Breast epithelium (tissue), 4 donors: ENCODE measurements at regions not wholly inside any gene's neighbourhood (a gene's known extent, or its start where the extent isn't known, plus 50 kb on each side); places are given as distances from the start of the nearest gene placed in this dataset.

ENCODE experiments used
- DNase-seq, 2 donors: peaks; one replicate each; pipeline ENCODE4 v3.0.0-alpha.2; 2019; ENCODE audit warnings: low spot score in 2 of 2
- H3K27ac ChIP-seq, 2 donors: fragments of 200-600 bp; sonication (generic) in 1 of 2; one replicate each; pipeline ENCODE4 v1.5.1; 2016 to 2019; ENCODE audit warnings: mild to moderate bottlenecking in 1 of 2
- H3K27me3 ChIP-seq, 2 donors: fragments of 200-600 bp; sonication (generic) in 1 of 2; one replicate each; pipeline versions ENCODE4 v1.5.1 to v1.6.0; 2017 to 2019; ENCODE audit warnings: control low read depth in 1 of 2, mild to moderate bottlenecking in 1 of 2
- H3K36me3 ChIP-seq: fragments of 200-600 bp; one replicate; pipeline ENCODE4 v1.5.1; 2019
- H3K4me1 ChIP-seq, 2 donors: fragments of 200-600 bp; sonication (generic); one replicate each; pipeline ENCODE4 v1.5.1; 2016 to 2019; ENCODE audit warnings: control low read depth in 1 of 2
- H3K4me3 ChIP-seq, 3 donors: fragments of 200-600 bp; sonication (generic); 1 replicate in 2 of 3; 2 replicates in 1 of 3; pipeline ENCODE4 v1.5.1; 2016 to 2019; ENCODE audit warnings: mild to moderate bottlenecking in 3 of 3, moderate library complexity in 2 of 3
- H3K9me3 ChIP-seq, 2 donors: fragments of 200-600 bp; sonication (generic) in 1 of 2; one replicate each; pipeline ENCODE4 v1.5.1; 2016 to 2019; ENCODE audit warnings: control low read depth in 1 of 2
- POLR2A ChIP-seq: fragments of 450-650 bp; IDR thresholded peaks from one replicate; pipeline ENCODE4 v1.6.1; 2016; ENCODE audit warnings: antibody characterized with exemption, mild to moderate bottlenecking, moderate library complexity
- POLR2AphosphoS5 ChIP-seq, 3 donors: sonication (generic); formaldehyde crosslinking; IDR thresholded peaks; one replicate each; pipeline ENCODE4 v1.6.1; 2017; ENCODE audit warnings: antibody characterized with exemption in 3 of 3
- intact Hi-C: fragments of 100-400 bp; cut with DNase I; formaldehyde crosslinking; loops from one replicate; pipeline ENCODE4 v1.15.1; 2023; ENCODE audit warnings: low total_unique reads
- TF ChIP-seq, protein P1 (sequence below), 3 donors: fragments of 450-650 bp; IDR thresholded peaks; one replicate each; pipeline ENCODE4 v1.5.1; 2016 to 2017; ENCODE audit warnings: antibody characterized with exemption in 3 of 3, mild to moderate bottlenecking in 3 of 3, moderate library complexity in 3 of 3

DNA sequence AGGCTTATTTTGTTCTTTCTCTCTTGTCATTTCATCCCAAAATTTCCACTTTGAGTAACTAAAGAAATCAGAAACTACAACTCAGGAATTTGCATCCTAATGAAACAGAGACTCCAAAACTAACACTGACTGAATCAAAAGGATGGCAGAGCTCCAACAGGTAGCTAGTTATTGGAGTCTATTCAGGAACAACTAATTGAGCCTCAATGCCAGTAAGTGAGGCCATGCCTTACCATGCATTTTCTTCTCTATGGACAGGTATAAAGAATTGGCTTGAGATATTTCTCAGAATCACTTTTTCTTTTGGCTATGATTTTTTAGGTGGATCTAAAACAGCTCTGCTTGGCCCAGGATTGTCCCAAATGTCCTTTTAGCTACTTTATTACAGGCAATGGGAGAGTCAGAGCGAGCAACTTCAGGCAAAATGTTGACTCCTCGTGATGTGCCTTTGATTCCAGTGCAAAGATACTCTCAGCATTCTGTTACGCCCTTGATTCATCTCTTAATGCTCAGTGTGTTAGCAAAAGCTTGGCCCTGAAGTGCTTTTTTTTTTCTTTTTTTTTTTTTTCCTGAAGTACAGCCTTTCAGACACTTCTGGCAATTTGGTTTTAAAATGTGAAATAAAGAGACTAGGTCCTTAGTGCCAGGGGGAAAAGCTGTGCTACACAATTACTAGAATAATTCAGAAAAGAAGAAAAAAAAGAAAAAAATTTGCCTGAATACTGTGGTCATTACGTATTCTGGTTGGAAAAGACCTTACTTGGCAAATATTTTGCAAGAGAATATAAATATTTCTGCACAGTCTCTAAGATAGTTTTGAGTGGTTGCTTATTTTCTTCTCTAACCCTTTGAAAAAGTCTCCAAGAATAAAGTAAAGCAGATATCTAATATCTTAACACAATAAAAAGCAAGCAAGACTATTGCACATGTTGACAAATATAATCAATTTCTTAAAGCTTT, 423.7 kb downstream of the ANXA1 start:
- Histone ChIP-seq H3K4me1 (no peaks in the 10 kb centered on the region), H3K9me3 (no peaks in the 10 kb centered on the region), H3K27ac (no peak overlapping the region), H3K27me3 (no peaks in the 10 kb centered on the region), H3K36me3 (no peaks in the 10 kb centered on the region), H3K4me3 (no peak overlapping the region)
- no peak for TF ChIP-seq POLR2A
- no peak for DNase-seq
- intact Hi-C loops: no loop called here

DNA sequence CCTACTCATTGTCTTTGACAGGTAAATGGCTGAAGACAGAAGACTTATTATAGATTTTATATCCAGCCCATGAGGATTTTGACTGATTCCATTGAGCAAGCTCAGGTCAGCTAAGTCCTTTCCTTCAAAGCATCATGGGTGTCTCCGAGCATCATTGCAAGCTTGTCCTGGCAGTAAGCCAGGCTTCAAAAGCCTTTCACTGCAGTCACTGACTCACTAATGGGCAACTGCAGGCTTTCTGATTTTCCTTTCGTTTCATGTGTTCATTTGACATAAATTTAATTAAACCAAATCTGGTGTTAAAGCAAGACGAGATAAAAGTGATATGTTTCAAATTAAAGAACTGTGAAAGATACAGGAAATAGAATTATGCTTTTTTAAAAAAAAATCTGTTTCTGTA, 426.2 kb downstream of the ANXA1 start:
- Histone ChIP-seq H3K27ac (no peak overlapping the region), H3K27me3 (no peaks in the 10 kb centered on the region), H3K4me1 (no peaks in the 10 kb centered on the region), H3K4me3 (no peak overlapping the region), H3K9me3 (no peaks in the 10 kb centered on the region), H3K36me3 (no peaks in the 10 kb centered on the region)
- intact Hi-C loops: no loop called here
- no peak for DNase-seq
- TF ChIP-seq POLR2AphosphoS5 (IDR thresholded peaks at IDR 0.05): no peak
- no peak for TF ChIP-seq POLR2A
- TF ChIP-seq, protein P1, sequence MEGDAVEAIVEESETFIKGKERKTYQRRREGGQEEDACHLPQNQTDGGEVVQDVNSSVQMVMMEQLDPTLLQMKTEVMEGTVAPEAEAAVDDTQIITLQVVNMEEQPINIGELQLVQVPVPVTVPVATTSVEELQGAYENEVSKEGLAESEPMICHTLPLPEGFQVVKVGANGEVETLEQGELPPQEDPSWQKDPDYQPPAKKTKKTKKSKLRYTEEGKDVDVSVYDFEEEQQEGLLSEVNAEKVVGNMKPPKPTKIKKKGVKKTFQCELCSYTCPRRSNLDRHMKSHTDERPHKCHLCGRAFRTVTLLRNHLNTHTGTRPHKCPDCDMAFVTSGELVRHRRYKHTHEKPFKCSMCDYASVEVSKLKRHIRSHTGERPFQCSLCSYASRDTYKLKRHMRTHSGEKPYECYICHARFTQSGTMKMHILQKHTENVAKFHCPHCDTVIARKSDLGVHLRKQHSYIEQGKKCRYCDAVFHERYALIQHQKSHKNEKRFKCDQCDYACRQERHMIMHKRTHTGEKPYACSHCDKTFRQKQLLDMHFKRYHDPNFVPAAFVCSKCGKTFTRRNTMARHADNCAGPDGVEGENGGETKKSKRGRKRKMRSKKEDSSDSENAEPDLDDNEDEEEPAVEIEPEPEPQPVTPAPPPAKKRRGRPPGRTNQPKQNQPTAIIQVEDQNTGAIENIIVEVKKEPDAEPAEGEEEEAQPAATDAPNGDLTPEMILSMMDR (IDR thresholded peaks at IDR 0.05): no peak

DNA sequence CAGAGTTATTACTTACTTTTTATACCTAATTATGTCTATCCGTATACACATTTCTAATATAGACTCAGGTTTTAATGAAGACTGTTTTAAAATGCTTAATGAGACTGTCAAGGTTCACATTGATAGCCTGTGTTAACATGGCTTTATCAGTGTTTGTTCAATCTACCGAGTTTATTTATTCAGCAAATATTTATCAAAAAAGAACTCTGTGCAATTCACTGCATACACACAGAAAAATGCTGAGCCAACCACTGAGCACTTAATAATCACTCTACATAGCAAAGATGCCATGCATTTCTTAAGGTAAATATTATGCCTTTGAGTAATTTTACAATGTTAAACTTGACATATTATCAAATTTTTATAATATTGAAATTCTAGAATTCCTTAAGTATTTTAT, 428.2 kb downstream of the ANXA1 start:
- intact Hi-C loops: no loop called here
- no peaks in the 10 kb centered on the region for H3K9me3 ChIP-seq
- no peak for TF ChIP-seq POLR2A
- TF ChIP-seq, protein P1 (IDR thresholded peaks at IDR 0.05): no peak
- TF ChIP-seq POLR2AphosphoS5 (IDR thresholded peaks at IDR 0.05): no peak
- H3K4me1 ChIP-seq: no peaks in the 10 kb centered on the region
- DNase-seq: no peak
- H3K4me3 ChIP-seq: no peak overlapping the region
- H3K27me3 ChIP-seq: no peaks in the 10 kb centered on the region
- H3K36me3 ChIP-seq: no peaks in the 10 kb centered on the region
- no peak overlapping the region for H3K27ac ChIP-seq

DNA sequence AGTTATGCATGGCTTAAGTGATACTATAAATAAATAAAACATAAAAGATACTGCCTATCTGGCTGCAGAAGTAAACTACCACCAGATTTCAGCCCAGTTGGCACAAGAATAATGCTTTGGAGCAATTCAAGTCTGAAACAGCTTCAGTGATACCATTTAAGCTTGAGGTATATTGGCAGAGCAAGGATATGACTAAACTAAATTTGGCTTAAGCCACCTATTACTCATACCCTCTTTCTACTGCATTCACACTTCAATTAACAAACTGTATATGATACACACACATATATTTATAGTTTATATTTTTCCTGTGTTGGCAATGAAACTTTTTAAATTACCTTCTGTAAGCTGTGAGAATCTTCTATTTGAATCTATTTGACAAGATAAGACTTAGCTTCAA, 431.9 kb downstream of the ANXA1 start:
- Histone ChIP-seq H3K27me3 (no peaks in the 10 kb centered on the region), H3K27ac (no peak overlapping the region), H3K36me3 (no peaks in the 10 kb centered on the region), H3K9me3 (no peaks in the 10 kb centered on the region), H3K4me3 (no peak overlapping the region), H3K4me1 (no peaks in the 10 kb centered on the region)
- TF ChIP-seq, protein P1 (IDR thresholded peaks at IDR 0.05): no peak
- TF ChIP-seq POLR2A: no peak
- TF ChIP-seq POLR2AphosphoS5 (IDR thresholded peaks at IDR 0.05): no peak
- intact Hi-C loops: no loop called here
- DNase-seq: no peak

DNA sequence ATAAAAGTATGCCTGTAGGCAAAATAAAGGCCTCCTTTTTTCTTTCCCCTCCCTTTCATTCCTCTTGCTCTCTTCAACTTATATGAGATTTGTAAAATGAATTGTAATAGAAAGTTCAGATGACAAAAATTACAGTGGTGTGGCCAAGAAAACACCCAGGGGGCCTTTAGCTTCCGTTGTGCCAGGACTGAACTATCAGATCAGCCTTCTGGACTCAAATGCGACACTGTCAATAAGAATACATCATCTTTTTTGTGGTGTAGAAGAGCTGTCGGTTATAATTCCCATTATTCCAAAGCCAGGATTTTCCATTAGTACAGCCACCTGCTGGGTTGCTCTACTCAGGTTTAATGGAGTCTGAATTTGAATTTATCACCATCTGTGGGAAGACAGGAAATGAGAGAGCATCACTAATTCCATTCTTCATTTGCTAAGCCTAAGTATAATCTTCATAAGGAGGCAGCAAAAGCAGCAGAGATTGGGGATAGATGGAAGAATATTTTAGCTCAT, 443.4 kb downstream of the ANXA1 start:
- intact Hi-C loops: no loop called here
- Histone ChIP-seq H3K27ac (no peak overlapping the region), H3K9me3 (no peaks in the 10 kb centered on the region), H3K36me3 (no peaks in the 10 kb centered on the region), H3K4me3 (no peak overlapping the region), H3K27me3 (no peaks in the 10 kb centered on the region), H3K4me1 (no peaks in the 10 kb centered on the region)
- TF ChIP-seq, protein P1 (IDR thresholded peaks at IDR 0.05): no peak
- no peak for TF ChIP-seq POLR2AphosphoS5 (IDR thresholded peaks at IDR 0.05)
- TF ChIP-seq POLR2A: no peak
- no peak for DNase-seq
